PC-9 (cell line): ENCODE measurements at regions not wholly inside any gene's neighbourhood (a gene's known extent, or its start where the extent isn't known, plus 50 kb on each side); places are given as distances from the start of the nearest gene placed in this dataset.
"Not testable (repeated sequence)": the region's sequence is repeated elsewhere in the genome, so short reads cannot be mapped to it uniquely, and the experiment has no call there.

Experiments
- BruUV-seq: library from RNA; stranded (reverse); fragments of 400-500 nt; replicated peaks from 2 replicates; lab custom pipeline; 2021; lab: Mats Ljungman, UMichigan
- CTCF ChIA-PET: fragments of 300-600 bp; sonication (Branson Sonifier 250); formaldehyde crosslinking; loops from one replicate; lab custom pipeline; 2022; ENCODE audit warnings: antibody characterized with exemption; lab: Charles Lee
- POLR2A ChIA-PET: fragments of 300-600 bp; sonication (Branson Sonifier 250); formaldehyde crosslinking; loops from one replicate; lab custom pipeline; 2022; ENCODE audit warnings: antibody characterized with exemption; ENCODE audit not compliant: unreplicated experiment; lab: Charles Lee
- DNase-seq, 2 experiments: peaks; one replicate each; pipeline versions ENCODE4 v3.0.0 to v3.0.0-alpha.2; 2015 to 2022; ENCODE audit warnings: mixed read lengths in 1 of 2
- H2AFZ ChIP-seq: fragments of 200-600 bp; sonication (generic); 2 replicates; pipeline ENCODE4 v1.8.1; 2017; ENCODE audit warnings: antibody characterized with exemption
- H3F3A ChIP-seq: fragments of 200-600 bp; sonication (generic); 2 replicates; pipeline ENCODE4 v1.8.1; 2017; ENCODE audit warnings: antibody characterized with exemption, mild to moderate bottlenecking, low read depth; ENCODE audit not compliant: insufficient read depth
- H3K27ac ChIP-seq: fragments of 200-600 bp; sonication (generic); 2 replicates; pipeline ENCODE4 v1.6.1; 2016; ENCODE audit warnings: mixed run types
- H3K27me3 ChIP-seq: fragments of 200-600 bp; sonication (generic); 2 replicates; pipeline ENCODE4 v1.6.1; 2016; ENCODE audit warnings: low read depth, mixed run types; ENCODE audit not compliant: insufficient read depth
- H3K36me3 ChIP-seq: fragments of 200-600 bp; sonication (generic); 2 replicates; pipeline ENCODE4 v1.6.1; 2016; ENCODE audit warnings: low read depth, mixed run types
- H3K4me1 ChIP-seq: fragments of 200-600 bp; sonication (generic); replicated peaks from 2 replicates; pipeline ENCODE4 v1.6.1; 2016; ENCODE audit warnings: mixed run types; ENCODE audit not compliant: insufficient read depth
- H3K4me2 ChIP-seq: fragments of 200-600 bp; sonication (generic); 2 replicates; pipeline ENCODE4 v1.6.1; 2017; ENCODE audit warnings: mixed run types
- H3K4me3 ChIP-seq: fragments of 200-600 bp; sonication (generic); 2 replicates; pipeline ENCODE4 v1.6.1; 2016; ENCODE audit warnings: mixed run types
- H3K79me2 ChIP-seq: fragments of 200-600 bp; sonication (generic); 2 replicates; pipeline ENCODE4 v1.6.1; 2017; ENCODE audit warnings: low read depth, mixed run types
- H3K9me2 ChIP-seq: fragments of 200-600 bp; sonication (generic); 2 replicates; pipeline ENCODE4 v1.8.1; 2017; ENCODE audit warnings: mild to moderate bottlenecking; ENCODE audit not compliant: insufficient read depth
- H3K9me3 ChIP-seq: fragments of 200-600 bp; sonication (generic); 2 replicates; pipeline ENCODE4 v1.8.1; 2016; ENCODE audit warnings: low read depth; ENCODE audit not compliant: insufficient read depth
- H4K20me1 ChIP-seq: fragments of 200-600 bp; sonication (generic); 2 replicates; pipeline ENCODE4 v1.8.1; 2017; ENCODE audit not compliant: insufficient read depth
- CTCF ChIP-seq: fragments of 200-600 bp; sonication (generic); conservative IDR thresholded peaks from 2 replicates; pipeline ENCODE4 v1.6.1; 2017; ENCODE audit warnings: mixed run types, antibody characterized with exemption, mild to moderate bottlenecking, moderate library complexity
- EZH2 ChIP-seq: fragments of 200-600 bp; sonication (generic); IDR thresholded peaks from 2 replicates; pipeline ENCODE4 v1.8.0; 2017; ENCODE audit warnings: antibody characterized with exemption, low read depth
- intact Hi-C: fragments of 100-400 bp; cut with micrococcal nuclease; formaldehyde crosslinking; loops from one replicate; pipeline ENCODE4 v1.10.0; 2022; ENCODE audit not compliant: unreplicated experiment

GRCh38 chr6:85864453-85865401 lies 222.0 kb upstream of the SYNCRIP start:
- Histone ChIP-seq H2AFZ (no peak overlapping the region), H3K4me3 (no peak overlapping the region), H3K9me3 (no peaks in the 10 kb centered on the region), H3K9me2 (no peaks in the 10 kb centered on the region), H3K4me1 (no peaks in the 10 kb centered on the region), H3F3A (no peaks in the 10 kb centered on the region), H3K27me3 (no peaks in the 10 kb centered on the region), H4K20me1 (no peaks in the 10 kb centered on the region), H3K27ac (no peak overlapping the region), H3K4me2 (no peak overlapping the region), H3K36me3 (no peaks in the 10 kb centered on the region), H3K79me2 (no peaks in the 10 kb centered on the region)
- POLR2A ChIA-PET, result no interaction called here
- DNase-seq, result no peak
- intact Hi-C loops, result no loop called here
- no peak for TF ChIP-seq EZH2
- no TSS peak for BruUV-seq
- CTCF ChIA-PET, result no interaction called here

DNA sequence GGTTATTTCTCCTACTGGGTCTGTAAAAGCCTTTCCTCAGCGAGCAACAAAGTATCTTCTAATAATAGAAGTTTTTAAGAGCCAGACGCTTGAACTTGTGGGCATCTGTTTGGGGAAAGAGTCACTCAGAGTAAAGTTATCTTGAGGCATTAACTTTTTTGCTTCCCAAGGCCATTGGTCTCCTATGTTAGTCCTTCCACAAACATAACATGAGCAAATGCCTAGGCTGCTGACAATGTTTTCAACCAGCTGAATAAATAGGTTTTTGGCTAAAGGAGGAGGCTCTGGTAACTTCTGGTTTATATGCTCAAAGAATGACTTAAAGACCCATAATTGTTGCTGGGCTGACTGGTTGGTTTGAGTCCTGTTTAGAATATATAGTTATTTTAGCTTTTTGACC lies 213.5 kb upstream of the SYNCRIP start:
- Histone ChIP-seq H3K27ac (no peak overlapping the region), H3K36me3 (no peaks in the 10 kb centered on the region), H3F3A (no peaks in the 10 kb centered on the region), H3K27me3 (no peaks in the 10 kb centered on the region), H3K4me1 (no peaks in the 10 kb centered on the region), H4K20me1 (no peaks in the 10 kb centered on the region), H2AFZ (no peak overlapping the region), H3K9me2 (no peaks in the 10 kb centered on the region), H3K4me2 (no peak overlapping the region), H3K4me3 (no peak overlapping the region), H3K9me3 (no peaks in the 10 kb centered on the region), H3K79me2 (no peaks in the 10 kb centered on the region)
- TF ChIP-seq CTCF (no peak), EZH2 (no peak)
- intact Hi-C loops, result no loop called here
- BruUV-seq, result no TSS peak
- no peak for DNase-seq
- POLR2A ChIA-PET, result no interaction called here
- CTCF ChIA-PET, result no interaction called here

GRCh38 chr6:85838351-85839119 lies 195.8 kb upstream of the SYNCRIP start:
- POLR2A ChIA-PET, H3K27ac ChIP-seq, H3K27me3 ChIP-seq, H3K4me2 ChIP-seq, H3F3A ChIP-seq, H3K36me3 ChIP-seq, H2AFZ ChIP-seq, BruUV-seq, DNase-seq, H3K79me2 ChIP-seq, H3K4me1 ChIP-seq, intact Hi-C loops, CTCF ChIA-PET, H3K4me3 ChIP-seq, H3K9me3 ChIP-seq, H4K20me1 ChIP-seq, H3K9me2 ChIP-seq: not testable (repeated sequence)

- H4K20me1 ChIP-seq, result no peaks in the 10 kb centered on the region
- no peak overlapping the region for H2AFZ ChIP-seq
- no peak for DNase-seq
- no peaks in the 10 kb centered on the region for H3K79me2 ChIP-seq
- TF ChIP-seq CTCF, result no peak
- no peak for TF ChIP-seq EZH2
- no peak overlapping the region for H3K4me2 ChIP-seq
- H3K36me3 ChIP-seq, result no peaks in the 10 kb centered on the region
- H3K27me3 ChIP-seq, result no peaks in the 10 kb centered on the region
- no peak overlapping the region for H3K4me3 ChIP-seq
- POLR2A ChIA-PET, result no interaction called here
- CTCF ChIA-PET, result no interaction called here
- H3K4me1 ChIP-seq, result no peaks in the 10 kb centered on the region
- H3F3A ChIP-seq, result no peaks in the 10 kb centered on the region
- no peaks in the 10 kb centered on the region for H3K9me2 ChIP-seq
- H3K9me3 ChIP-seq, result no peaks in the 10 kb centered on the region
- intact Hi-C loops, result no loop called here
- H3K27ac ChIP-seq, result no peak overlapping the region
- BruUV-seq, result no TSS peak
These were observed 186.3 kb upstream of the SYNCRIP start for GRCh38 chr6:85828973-85829372.
